GM12878 (cell line): ENCODE measurements at regions not wholly inside any gene's neighbourhood (a gene's known extent, or its start where the extent isn't known, plus 50 kb on each side); places are given as distances from the start of the nearest gene placed in this dataset.

Experiments
- LARP7 ChIP-seq: fragments of 450-650 bp; IDR thresholded peaks from 2 replicates; pipeline ENCODE4 v1.6.1; 2017; ENCODE audit warnings: mild to moderate bottlenecking
- MTA2 ChIP-seq: fragments of 450-650 bp; IDR thresholded peaks from 2 replicates; pipeline ENCODE4 v1.6.1; 2016; ENCODE audit warnings: low read depth, mild to moderate bottlenecking, moderate library complexity
- POLR2A ChIP-seq: IDR thresholded peaks from 2 replicates; pipeline ENCODE4 v1.6.1; 2011; ENCODE audit warnings: low read depth, mild to moderate bottlenecking, low read length
- REST ChIP-seq: IDR thresholded peaks from 2 replicates; pipeline ENCODE4 v1.6.1; 2012; ENCODE audit warnings: mild to moderate bottlenecking, low read depth, low read length
- SUPT20H ChIP-seq: IDR thresholded peaks from 2 replicates; pipeline ENCODE4 v1.6.1; 2011; ENCODE audit warnings: low read depth, mild to moderate bottlenecking, low read length, moderate library complexity, borderline replicate concordance; ENCODE audit not compliant: control insufficient read depth
- TCF12 ChIP-seq: IDR thresholded peaks from 2 replicates; pipeline ENCODE4 v1.6.1; 2011; ENCODE audit warnings: low read depth, mild to moderate bottlenecking, low read length
- TF ChIP-seq, protein P1 (sequence below), 3 experiments: IDR thresholded peaks in 2 of 3; conservative IDR thresholded peaks in 1 of 3; 2 replicates each; pipeline ENCODE4 v1.5.1; 2011; ENCODE audit warnings: low read depth in 3 of 3, low read length in 3 of 3, mild to moderate bottlenecking in 3 of 3, control low read depth in 2 of 3, moderate library complexity in 2 of 3, inconsistent platforms in 1 of 3, mixed read lengths in 1 of 3; ENCODE audit not compliant: control insufficient read depth in 2 of 3, insufficient read depth in 1 of 3; ENCODE audit errors: extremely low read depth in 1 of 3

DNA sequence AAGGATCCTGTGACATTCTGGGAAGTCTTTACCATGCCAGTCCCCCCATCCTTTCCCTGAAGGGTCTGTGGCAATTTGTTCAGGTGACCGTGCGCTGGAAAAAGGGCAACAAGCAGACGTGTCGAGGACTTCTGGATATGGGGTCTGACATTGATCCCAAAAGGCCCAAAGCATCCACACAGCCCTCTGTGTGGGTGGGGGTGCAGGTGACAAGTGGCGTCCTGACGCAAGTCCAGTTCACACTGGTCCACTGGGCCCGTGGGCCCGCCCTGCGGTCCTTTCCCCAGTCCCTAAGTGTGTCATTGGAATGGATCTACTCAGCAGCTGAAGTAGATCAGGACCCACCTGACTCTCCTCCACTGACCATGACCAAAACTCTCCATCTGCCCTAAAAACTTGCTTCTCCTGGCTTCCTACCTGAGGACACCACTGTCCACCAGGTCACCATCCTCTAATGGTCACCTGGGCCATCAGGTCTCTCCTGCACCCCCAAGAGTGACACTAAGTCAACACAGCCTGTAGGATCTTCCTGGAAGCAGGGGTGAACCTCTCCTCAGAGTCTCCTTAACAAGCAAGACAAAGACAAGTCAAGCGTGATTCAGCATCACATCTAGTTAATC is 85.6 kb upstream of the SLC66A3 start:
- no peak for TF ChIP-seq SUPT20H
- TF ChIP-seq LARP7 = no peak
- TF ChIP-seq POLR2A = no peak
- TF ChIP-seq, protein P1, sequence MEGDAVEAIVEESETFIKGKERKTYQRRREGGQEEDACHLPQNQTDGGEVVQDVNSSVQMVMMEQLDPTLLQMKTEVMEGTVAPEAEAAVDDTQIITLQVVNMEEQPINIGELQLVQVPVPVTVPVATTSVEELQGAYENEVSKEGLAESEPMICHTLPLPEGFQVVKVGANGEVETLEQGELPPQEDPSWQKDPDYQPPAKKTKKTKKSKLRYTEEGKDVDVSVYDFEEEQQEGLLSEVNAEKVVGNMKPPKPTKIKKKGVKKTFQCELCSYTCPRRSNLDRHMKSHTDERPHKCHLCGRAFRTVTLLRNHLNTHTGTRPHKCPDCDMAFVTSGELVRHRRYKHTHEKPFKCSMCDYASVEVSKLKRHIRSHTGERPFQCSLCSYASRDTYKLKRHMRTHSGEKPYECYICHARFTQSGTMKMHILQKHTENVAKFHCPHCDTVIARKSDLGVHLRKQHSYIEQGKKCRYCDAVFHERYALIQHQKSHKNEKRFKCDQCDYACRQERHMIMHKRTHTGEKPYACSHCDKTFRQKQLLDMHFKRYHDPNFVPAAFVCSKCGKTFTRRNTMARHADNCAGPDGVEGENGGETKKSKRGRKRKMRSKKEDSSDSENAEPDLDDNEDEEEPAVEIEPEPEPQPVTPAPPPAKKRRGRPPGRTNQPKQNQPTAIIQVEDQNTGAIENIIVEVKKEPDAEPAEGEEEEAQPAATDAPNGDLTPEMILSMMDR (IDR thresholded peaks at IDR 0.05 in 2 of 3, conservative IDR thresholded peaks at IDR 0.05 in 1 of 3; ENCODE audit: control insufficient read depth in 2 of 3, extremely low read depth in 1 of 3, insufficient read depth in 1 of 3, low read depth in 3 of 3, low read length in 3 of 3) = no peak
- TF ChIP-seq REST = no peak
- TF ChIP-seq MTA2 = no peak
- no peak for TF ChIP-seq TCF12
